ENCODE measurements at regions not wholly inside any gene's neighbourhood (a gene's known extent, or its start where the extent isn't known, plus 50 kb on each side); places are given as distances from the start of the nearest gene placed in this dataset.

- peaks cover 35% of the 10 kb centered on the region for H3K4me1 ChIP-seq (ENCODE audit: insufficient read depth, low read length)
- peak overlapping the region; percentile 66 for H3K27ac ChIP-seq (ENCODE audit: low read depth, low read length)
- H3K27me3 ChIP-seq (ENCODE audit: insufficient read depth, low read length), result no peaks in the 10 kb centered on the region
- no peak for DNase-seq (ENCODE audit: insufficient read length, low spot score, missing footprints)
- no peaks in the 10 kb centered on the region for H4K20me1 ChIP-seq (ENCODE audit: insufficient read depth, low read length)
- no peak for TF ChIP-seq CTCF (IDR thresholded peaks at IDR 0.05; ENCODE audit: extremely low read depth, low read depth, low read length)
- H2AFZ ChIP-seq (ENCODE audit: low read length), result peak overlapping the region; percentile 56
- peak overlapping the region; percentile 65 for H3K4me2 ChIP-seq (ENCODE audit: insufficient read depth, low read length)
- H3K9me3 ChIP-seq (ENCODE audit: low read depth, low read length), result no peaks in the 10 kb centered on the region
- peak overlapping the region; percentile 42 for H3K4me3 ChIP-seq (ENCODE audit: insufficient read depth, low read length)
- H3K36me3 ChIP-seq (ENCODE audit: insufficient read depth, low read length), result no peaks in the 10 kb centered on the region
- H3K79me2 ChIP-seq (ENCODE audit: insufficient read depth, low read length), result no peaks in the 10 kb centered on the region
Observed at GRCh38 chr16:64416216-64417005, 705.5 kb downstream of the CDH11 start.

GRCh38 chr16:64412578-64413280, 709.1 kb downstream of the CDH11 start:
- Histone ChIP-seq H2AFZ (ENCODE audit: low read length) (no peak overlapping the region), H3K4me1 (ENCODE audit: insufficient read depth, low read length) (peaks cover 32% of the 10 kb centered on the region), H4K20me1 (ENCODE audit: insufficient read depth, low read length) (no peaks in the 10 kb centered on the region), H3K4me3 (ENCODE audit: insufficient read depth, low read length) (no peak overlapping the region), H3K79me2 (ENCODE audit: insufficient read depth, low read length) (no peaks in the 10 kb centered on the region), H3K27me3 (ENCODE audit: insufficient read depth, low read length) (no peaks in the 10 kb centered on the region), H3K9me3 (ENCODE audit: low read depth, low read length) (no peaks in the 10 kb centered on the region), H3K36me3 (ENCODE audit: insufficient read depth, low read length) (no peaks in the 10 kb centered on the region), H3K4me2 (ENCODE audit: insufficient read depth, low read length) (peak overlapping the region; percentile 22), H3K27ac (ENCODE audit: low read depth, low read length) (peak overlapping the region; percentile 58)
- no peak for TF ChIP-seq CTCF (IDR thresholded peaks at IDR 0.05; ENCODE audit: extremely low read depth, low read depth, low read length)
- DNase-seq (ENCODE audit: insufficient read length, low spot score, missing footprints), result peak; percentile 59

DNA sequence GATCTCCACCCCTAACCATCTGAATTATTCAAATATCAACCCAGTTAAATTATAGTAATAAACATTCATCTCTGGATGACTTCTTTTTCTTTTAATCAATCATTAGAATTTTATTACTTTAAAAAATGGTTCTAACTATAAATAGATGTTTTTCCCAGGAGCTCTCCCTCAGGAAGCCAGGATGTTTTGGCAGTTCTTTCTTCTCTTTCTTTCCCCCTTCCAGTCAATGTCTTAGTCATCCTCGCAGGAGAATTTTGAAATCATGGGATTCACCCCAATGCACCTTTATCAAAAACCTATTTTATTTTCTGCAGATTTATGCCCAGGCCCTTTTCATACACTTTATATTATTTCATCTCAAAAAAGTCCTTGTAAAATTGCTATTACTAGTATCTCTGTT, 711.6 kb downstream of the CDH11 start:
- Histone ChIP-seq H3K79me2 (ENCODE audit: insufficient read depth, low read length) (no peaks in the 10 kb centered on the region), H3K27ac (ENCODE audit: low read depth, low read length) (no peak overlapping the region), H3K4me1 (ENCODE audit: insufficient read depth, low read length) (peaks cover 21% of the 10 kb centered on the region), H3K27me3 (ENCODE audit: insufficient read depth, low read length) (no peaks in the 10 kb centered on the region), H4K20me1 (ENCODE audit: insufficient read depth, low read length) (no peaks in the 10 kb centered on the region), H3K4me2 (ENCODE audit: insufficient read depth, low read length) (no peak overlapping the region), H3K4me3 (ENCODE audit: insufficient read depth, low read length) (no peak overlapping the region), H2AFZ (ENCODE audit: low read length) (no peak overlapping the region), H3K36me3 (ENCODE audit: insufficient read depth, low read length) (no peaks in the 10 kb centered on the region), H3K9me3 (ENCODE audit: low read depth, low read length) (no peaks in the 10 kb centered on the region)
- DNase-seq (ENCODE audit: insufficient read length, low spot score, missing footprints), result no peak
- TF ChIP-seq CTCF (IDR thresholded peaks at IDR 0.05; ENCODE audit: extremely low read depth, low read depth, low read length), result no peak

- no peak overlapping the region for H3K4me2 ChIP-seq (ENCODE audit: insufficient read depth, low read length)
- H3K9me3 ChIP-seq (ENCODE audit: low read depth, low read length), result no peaks in the 10 kb centered on the region
- DNase-seq (ENCODE audit: insufficient read length, low spot score, missing footprints), result peak; percentile 35
Observed at GRCh38 chr16:64409783-64410210, 712.1 kb downstream of the CDH11 start.

More at GRCh38 chr16:64409783-64410210, 712.1 kb downstream of the CDH11 start:
- no peak for TF ChIP-seq CTCF (IDR thresholded peaks at IDR 0.05; ENCODE audit: extremely low read depth, low read depth, low read length)
- Histone ChIP-seq H2AFZ (ENCODE audit: low read length) (peak overlapping the region; percentile 33), H3K79me2 (ENCODE audit: insufficient read depth, low read length) (no peaks in the 10 kb centered on the region), H3K36me3 (ENCODE audit: insufficient read depth, low read length) (no peaks in the 10 kb centered on the region), H3K4me3 (ENCODE audit: insufficient read depth, low read length) (no peak overlapping the region), H4K20me1 (ENCODE audit: insufficient read depth, low read length) (no peaks in the 10 kb centered on the region), H3K27ac (ENCODE audit: low read depth, low read length) (no peak overlapping the region), H3K27me3 (ENCODE audit: insufficient read depth, low read length) (no peaks in the 10 kb centered on the region), H3K4me1 (ENCODE audit: insufficient read depth, low read length) (peaks cover 21% of the 10 kb centered on the region)

All from osteoblast (primary cell).